HCEC 1CT (cell line): ENCODE measurements at regions not wholly inside any gene's neighbourhood (a gene's known extent, or its start where the extent isn't known, plus 50 kb on each side); places are given as distances from the start of the nearest gene placed in this dataset.
A peak's percentile ranks its signal among the peaks of the same experiment; 100 is the strongest.

Source experiments
- DNase-seq: peaks from one replicate; pipeline ENCODE4 v3.0.0-alpha.2; 2017

DNA sequence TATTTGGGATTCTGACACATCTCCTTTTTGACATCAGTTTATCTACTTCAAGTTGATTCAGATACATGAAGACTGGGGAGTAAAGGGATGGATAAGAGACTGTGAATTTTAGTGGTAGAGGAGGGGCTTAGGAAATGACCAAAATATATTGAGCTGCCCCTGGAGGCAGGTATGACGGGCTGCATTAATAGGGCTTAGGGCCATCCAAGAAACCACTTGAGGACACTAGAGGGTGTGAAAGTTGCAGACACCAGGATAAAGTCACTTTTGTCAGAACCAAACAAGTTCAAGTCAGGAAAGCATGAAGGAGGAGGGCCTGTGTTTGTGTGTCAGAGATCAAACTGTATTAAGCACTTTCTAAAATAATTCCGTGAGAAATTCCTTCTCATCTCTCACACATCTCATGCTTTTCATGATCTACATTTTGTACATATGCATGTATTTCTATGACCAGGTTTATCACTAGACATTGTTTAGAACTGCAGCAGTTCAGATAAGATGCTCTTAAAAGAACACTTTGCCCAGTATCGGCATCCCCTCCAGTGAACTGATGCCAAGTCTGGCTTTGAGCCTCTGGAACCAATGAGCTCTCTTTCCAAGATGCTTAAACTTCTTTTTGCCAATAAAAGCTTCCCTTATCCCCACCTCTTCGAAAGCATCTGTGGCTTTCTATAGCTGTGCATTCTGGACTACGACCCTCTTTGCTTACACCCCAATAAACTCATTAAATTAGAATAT is 136.9 kb downstream of the SLC38A1 start:
- peak; percentile 18 for DNase-seq

DNA sequence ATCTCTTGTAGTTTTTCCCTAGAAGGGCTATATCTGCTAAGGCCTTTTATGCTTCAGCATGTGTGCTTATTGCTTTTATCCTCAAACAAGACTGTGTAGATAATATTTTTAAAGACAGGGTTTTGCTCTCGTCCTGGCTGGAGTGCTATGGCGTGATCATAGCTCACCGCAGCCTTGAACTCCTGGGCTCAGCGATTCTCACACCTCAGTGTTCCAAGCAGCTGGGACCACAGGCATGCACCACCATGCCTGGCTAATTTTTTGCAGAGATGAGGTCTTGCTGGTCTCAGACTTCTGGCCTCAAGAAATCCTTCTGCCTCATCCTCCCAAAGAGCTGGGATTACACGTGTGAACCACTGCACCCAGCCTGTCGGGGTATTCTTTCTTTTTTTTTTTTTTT is 137.3 kb upstream of the SCAF11 start:
- DNase-seq, result no peak

DNA sequence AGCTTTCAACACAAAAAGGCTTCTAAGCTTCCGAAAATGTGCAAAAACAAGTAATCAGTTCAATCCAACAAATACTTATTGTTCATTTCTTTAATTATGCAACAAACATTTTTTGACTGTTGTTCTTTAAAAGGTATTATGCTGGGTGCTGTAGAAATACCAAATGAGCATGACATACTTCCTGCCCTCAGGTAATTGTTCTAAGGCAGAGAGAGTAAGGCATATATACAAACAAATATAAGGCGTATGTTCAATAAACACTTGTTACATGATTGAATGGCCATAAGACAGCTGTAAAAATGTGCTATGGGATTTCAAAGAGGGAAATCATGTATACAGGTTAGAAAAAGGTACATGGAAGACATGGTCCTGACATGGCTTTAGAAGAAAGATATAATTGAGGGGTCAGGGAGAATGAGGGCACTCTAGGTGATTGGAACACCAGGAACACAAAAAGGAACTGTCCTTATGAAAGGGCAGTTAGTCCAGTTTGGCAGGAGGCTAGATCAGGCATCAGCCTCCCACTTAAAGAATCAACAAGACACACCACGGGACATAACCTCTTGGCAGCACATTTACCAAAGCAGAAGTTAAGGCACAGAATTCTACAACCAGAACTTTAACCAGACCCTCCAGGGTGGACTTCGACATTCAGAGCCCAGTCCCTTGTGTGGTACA is 135.8 kb upstream of the SCAF11 start:
- no peak for DNase-seq

DNA sequence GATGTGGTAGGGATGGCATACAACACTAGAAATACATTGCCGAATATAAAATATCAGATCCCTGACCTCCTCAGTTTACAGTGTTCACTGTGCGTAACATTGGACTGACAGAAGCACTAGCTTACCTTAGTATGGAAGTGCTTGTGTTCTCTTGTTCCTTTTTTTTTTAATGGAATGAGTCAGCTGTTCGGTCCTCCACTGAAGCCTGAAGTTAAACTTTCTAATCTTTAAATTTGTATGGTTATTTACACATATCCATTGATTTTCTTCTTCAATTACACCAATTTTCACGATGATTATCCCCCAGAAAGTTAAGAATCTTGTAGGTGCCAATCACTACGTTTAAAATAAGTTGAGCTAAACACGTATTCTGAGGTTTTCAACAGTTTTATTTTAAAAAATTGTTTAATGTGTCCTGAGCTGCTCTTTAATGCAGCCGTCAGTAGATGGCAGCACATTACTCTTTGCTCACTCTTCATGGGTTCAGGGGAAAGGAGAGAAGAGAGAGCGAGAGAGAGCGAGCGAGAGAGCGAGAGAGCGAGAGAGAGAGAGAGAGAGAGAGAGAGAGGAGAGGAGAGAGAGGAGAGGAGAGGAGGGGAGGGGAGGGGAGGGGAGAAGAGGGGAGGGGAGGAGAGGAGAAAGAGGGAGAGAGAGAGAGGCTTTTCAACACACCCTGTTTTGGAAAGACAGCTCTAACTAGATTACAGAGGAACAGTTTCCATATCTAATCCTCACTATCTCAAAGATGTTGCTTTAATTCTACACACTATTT is 134.7 kb upstream of the SCAF11 start:
- peak; percentile 81 for DNase-seq

DNA sequence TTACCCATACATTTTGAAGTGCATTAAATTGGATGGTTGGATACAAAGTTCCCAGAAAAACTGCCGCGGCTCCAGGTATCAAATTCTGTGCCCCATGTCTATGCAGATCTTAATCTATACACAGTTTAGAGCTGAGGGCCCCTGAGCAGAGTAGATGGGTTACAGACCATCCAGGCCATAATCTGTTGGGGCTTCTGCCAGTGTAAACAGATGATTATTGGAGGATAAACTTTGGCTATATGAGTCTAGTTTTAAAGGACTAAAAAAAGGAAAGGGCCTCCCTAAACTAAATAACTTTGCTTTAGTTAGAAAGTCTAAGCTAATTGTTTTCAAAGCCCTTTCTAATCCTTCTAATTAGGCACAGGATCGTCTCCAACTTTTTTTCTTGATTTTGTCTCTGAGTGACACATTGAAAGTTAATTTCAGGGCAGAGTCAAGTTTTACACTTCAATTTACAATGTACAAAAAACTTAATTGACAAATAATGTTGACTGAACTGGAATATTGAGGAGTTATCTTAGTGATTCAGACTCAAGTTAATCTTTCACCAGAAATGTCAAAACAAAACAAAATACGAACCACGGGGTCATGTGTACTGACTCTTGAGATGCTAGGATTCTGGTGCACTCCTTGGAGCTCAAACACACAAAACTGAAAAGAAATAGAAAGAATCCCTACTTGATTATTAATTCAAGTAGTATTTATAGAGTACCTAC is 133.9 kb upstream of the SCAF11 start:
- DNase-seq, result no peak

DNA sequence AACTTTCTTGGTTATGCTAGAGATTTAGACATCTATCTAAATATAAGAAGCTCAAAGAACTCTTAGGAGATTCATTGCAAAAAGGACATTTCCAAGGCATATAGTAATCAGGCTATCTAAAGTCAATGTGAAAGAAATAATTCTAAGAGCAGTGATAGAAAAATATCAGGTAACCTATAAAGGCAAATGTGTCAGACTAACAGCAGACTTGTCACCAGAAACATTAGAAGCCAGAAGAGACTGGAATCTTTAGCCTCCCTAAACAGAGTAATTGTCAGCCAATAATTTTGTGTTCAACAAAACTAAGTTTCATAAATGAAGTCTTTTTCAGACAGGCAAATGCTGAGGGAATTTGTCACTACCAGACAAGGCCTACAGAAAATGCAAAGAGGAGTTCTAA is 122.0 kb upstream of the SCAF11 start:
- no peak for DNase-seq

DNA sequence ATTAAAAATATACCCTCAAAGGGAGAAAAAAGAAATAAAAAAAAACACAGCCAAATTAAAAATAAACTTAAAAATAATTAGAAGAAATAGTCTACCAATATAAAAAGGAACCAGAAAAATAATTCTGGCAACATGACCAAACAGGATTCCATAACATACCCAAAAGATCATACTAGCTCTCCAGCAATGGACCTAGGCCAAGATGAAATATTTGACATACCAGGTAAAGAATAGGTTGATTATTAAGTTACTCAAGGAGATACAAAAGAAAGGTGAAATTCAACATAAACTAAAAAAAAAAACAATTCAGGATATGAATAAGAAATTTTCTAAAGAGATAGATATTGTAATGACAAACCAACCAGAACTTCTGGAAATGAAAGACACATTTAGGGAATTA is 121.3 kb upstream of the SCAF11 start:
- DNase-seq, result no peak

DNA sequence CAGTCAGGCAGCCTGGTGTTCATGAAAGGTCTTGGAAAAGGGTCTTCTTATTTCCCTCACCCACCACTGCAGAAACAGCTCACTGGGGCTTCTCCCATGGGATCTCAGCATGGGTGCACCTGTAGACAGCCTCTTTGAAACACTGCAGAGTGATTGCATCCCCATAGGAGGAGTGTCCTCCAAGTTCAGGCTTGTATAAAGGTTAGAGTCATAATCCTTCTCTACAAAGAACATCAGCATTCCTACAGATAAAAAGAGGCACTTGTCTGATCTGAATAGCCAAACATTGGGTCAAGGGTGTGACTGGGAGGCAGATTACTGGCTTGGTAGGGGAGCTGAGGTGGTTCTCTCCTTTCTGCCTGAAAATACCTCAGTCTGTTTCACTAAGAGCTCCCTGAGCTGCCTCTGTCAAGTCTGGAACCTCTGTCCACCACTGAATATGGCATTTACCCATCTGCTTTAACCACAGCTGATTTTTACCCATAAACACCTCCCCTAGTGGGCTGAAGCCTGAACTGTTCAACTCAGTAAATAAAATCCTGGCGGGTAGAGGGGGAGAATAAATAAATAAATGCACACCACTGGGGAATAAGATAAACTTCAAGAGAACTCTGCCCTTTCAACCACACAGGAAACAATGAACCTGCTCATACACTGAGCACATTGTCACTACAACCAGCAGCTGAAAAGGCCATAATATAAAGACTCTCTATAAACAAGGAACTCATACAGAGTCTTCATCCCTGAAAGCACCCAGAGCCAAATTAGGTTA is 120.7 kb upstream of the SCAF11 start:
- DNase-seq, result no peak

DNA sequence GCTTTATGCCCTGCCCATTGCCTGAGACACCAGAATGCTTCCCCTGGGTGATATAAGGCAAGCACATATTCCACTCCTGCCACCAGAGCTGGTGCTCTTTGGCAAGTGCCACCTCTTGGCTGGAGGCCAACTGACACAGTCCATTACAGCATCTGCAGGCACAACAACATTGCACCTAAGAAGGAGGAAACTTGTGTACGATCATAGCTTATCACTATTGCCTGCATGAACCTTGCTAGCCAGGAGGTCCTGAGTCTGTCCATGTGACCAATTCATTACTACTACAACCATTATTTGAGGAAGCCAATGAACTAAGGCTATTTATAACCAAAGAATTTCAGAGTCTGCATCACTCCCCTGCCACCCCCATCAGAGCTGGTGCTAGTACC is 119.8 kb upstream of the SCAF11 start:
- no peak for DNase-seq

DNA sequence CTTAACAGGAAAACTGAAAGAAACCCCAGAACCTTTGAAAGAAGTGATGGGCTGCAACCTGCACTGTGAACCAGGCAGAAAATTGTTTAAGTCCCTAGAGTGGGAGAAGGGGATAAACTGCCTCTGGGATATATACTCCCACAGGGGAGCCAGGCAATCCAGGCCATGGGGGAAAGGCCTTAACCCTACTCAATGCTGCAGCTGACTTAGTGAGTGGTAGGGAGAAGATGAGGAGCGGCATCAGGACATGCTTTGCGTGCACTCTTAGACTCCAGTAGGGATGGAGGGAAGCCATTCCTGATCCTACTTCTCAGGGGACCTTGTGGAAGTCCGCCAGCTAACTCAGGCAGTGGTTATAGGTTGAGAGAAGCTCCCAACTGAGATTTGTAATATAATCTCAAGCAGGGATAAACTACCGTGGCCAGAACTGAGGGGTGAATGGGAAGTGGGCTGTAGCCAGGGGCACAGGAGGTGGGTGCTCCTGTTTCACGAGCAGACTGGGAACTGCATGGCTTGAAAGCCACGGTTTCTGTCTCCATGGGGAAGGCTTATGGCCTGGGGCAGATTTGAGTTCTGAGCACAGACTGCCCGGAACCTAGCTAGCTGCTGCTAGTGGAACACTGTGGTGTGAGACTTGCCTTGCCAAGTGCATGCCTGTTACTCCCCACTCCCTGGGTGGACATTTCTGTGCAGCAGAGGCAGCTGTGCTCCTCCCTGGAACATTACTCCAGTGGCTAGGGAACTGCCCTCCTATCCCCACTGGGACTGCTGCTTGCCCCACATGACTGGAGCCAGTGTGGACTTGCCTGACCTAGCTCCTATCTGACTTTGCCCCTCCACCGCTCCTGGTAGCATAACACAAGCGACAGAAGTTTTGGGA is 119.2 kb upstream of the SCAF11 start:
- no peak for DNase-seq

DNA sequence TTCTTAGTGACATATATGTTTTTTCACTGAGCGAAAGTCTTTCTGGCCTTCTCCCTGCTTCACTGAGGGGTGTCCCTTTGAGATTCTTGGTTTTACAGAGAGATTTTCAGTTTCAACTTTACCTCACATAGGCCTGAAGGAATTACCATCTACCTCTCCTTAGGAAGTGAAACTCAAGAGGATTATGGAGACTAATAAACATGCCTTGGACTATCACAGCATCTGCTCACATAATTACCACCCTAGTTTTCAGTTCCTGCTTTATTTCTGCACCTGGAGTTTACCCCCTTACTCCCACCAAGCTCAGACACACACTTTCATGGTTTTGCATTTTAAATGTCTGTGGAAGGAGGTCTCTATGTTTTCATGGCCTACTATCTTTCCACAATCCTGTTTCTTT is 118.3 kb upstream of the SCAF11 start:
- no peak for DNase-seq

DNA sequence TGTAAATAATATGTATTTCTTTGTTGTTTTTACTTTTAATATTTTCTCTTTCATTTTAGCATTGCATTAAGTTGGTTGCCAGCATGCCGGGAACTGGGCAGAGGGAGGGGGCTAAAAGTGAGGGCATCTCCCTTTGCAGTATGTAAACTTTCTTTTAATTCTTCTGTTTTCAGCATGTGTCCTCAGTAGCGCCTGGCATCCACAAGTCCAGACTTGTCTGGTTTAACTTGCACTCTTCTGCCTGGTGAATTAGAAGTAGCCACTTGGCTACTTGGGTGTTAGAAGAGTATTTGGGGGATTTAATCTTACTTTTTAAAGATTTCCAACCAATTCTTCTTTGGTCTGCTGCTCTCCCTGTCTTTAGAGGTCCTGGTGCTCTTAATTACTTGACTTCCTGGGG is 117.2 kb upstream of the SCAF11 start:
- no peak for DNase-seq

DNA sequence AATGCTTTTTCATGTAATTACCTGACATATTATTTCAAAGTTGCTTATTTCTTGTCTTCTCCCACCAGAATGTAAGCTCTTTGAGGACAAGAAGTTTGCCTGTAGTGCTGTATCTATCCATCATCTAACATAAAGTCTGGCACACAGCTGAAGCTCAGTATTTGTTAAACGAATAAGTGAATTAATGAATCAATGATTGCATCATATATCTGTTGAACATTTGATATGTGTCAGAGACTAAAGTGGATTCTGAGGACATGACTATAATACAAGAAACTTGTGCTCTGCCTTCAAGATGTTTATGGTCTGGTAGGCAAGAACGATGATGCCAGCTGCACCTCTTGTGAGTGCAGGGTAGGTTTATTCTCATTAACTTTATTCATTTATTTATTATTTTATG is 115.4 kb upstream of the SCAF11 start:
- no peak for DNase-seq

DNA sequence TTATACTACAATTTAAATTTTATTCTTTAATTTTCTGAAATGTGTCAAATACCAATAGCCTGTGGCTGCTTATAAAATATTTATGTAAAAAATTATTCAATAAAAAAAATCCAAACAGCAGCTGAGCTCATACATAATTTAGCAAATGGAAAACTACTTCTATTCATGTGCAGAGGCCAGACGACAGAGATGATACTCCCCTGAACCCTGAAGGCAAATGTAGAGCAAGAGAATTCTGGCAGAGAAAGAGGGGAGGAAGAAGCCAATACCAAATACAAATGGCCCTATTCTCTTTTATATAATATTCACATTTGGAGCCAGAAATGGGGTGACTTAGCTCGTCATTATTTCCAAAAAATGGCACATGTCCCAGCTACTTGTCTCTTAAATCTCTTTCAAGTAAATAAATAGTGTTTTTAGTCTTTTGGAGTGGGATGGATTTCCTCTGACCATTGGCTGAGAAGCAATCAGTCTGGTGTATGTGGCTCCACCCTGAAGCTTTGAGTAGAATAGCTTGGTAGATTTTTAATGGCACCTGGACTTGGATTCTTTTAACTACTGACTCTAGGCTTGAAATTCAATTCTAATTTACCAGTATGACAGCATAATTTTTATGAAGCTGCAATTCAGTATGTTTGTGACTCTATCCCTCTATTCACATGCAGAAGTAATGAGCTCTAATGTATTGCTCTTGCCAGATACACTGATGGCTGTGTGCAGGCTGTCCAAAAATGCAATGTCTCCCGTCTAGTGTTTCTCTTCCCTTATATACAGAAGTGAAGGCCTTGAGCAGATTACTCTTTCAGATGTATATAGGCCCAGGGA is 113.4 kb upstream of the SCAF11 start:
- no peak for DNase-seq

DNA sequence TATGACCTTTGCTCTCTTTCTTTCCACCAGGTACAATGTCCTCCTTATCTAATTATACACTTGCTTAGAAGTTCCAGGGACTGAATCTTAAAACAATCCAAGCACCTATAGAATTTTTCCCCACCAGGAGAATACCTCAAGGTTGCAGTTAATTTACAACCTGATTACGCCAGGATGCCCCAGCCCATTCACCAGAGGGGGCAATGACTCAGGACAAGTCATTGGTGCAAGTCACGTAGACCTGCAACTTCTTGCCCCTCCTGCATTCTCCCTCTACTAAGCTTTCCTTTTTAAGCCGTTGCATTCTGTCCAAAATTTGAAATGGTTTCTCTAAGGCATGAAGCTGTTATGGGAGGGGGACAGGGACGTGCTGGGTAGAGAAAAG is 111.1 kb upstream of the SCAF11 start:
- no peak for DNase-seq

DNA sequence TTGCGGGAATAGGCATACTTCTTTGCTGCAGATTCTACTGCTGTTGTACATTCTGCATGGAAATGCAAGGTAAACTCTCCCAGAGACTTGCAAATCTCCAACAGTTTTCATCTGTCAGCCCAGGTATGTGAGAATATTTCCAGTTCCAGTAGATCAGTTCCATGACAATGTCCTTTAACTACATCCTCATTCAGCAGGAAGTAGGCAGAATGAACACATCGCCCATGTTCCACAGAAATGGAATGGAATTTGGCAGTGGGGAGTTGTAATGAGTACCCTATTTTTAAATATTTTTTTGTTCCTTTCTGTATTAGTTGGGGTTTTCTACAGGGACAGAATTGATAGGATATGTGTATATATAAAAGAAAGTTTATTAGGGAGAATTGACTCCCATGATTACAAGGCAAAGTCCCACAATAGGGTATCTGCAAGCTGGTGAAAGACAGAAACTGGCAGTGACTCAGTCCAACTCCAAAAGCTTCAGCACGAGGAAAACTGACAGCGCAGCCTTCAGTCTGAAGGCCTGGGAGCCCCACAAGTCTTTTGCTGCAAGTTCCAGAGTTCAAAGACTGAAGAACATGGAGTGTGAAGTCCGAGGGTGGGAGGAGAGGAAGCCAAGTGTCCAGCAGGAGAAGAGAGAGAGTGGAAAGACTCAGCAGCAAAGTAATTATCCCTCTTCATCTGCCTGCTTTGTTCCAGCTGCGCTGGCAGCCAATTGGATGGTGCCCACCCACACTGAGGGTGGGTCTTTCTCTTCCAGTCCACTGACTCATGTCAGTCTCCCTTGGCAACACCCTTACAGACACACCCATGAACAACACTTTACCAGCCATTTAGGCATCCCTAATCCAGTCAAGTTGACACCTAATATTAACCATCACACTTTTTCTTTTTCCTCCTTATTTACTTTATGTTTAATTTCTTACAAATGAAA is 110.4 kb upstream of the SCAF11 start:
- no peak for DNase-seq

DNA sequence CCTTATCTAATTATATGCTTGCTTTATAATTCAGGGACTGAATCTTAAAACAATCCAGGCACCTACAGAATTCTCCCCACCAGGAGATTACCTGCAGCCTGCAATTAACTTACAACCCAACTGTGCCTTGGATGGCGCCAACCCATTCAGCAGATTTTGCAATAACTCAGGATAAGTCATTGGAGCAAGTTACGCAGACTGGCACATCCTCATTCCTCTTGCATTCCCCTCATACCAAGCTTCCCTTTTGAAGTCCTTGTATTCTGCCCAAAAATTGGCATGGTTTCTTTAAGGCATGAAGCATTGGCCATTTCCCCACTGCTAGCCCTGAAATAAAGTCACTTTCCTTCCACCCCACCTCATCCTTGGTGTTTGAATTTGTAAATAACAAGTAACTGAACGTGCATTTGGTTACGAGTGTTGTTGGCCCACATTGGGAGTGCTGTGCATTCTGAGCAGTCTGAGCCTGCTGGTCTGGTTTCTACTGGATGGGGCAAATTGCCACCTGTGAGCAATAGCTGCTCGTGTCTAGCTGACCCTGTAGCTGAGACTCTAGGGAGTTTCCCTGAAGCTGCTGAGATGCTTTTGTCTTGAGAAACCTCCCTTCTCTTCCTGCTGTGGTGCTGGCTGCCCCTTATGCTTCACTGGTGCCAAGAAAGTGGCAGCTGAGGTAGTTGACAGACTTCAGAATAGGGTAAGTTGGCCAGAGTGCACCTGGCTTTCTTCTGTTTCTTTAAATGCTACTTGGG is 99.2 kb upstream of the SCAF11 start:
- DNase-seq, result no peak

DNA sequence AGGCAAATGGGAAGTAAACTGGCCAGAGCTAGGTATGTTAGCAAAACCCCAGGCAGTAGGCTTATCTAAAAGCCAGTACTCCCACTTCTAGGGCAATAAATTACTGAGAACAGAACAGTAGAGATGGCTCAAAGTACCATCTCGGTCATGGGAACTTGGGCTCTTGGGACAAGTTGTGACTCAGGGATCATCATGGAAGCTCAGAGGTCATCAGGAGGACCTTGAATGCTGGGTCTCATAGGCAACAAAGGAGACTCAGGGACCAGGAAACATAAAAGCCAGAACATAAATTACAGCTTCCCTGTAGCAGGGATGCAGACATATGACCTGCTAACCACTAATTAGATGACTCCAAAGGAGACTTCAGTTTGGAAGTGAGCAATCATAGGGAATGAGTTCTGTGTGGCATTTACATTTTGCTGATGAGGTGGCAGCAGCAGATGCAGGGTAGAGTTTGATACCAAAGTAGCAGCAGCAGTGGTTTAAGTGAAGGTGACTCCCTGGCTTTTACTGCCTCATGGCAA is 97.6 kb upstream of the SCAF11 start:
- no peak for DNase-seq
